KMS-11 (cell line): ENCODE measurements at regions not wholly inside any gene's neighbourhood (a gene's known extent, or its start where the extent isn't known, plus 50 kb on each side); places are given as distances from the start of the nearest gene placed in this dataset.

Source experiments
- H2AFZ ChIP-seq: fragments of 200-600 bp; sonication (generic); 2 replicates; pipeline ENCODE4 v1.6.1; 2016; ENCODE audit warnings: antibody characterized with exemption, mixed run types, low read depth
- H3K27ac ChIP-seq: fragments of 200-600 bp; sonication (generic); 2 replicates; pipeline ENCODE4 v1.6.1; 2016; ENCODE audit warnings: mild to moderate bottlenecking, mixed run types
- H3K27me3 ChIP-seq: fragments of 200-600 bp; sonication (generic); 2 replicates; pipeline ENCODE4 v1.6.1; 2017; ENCODE audit warnings: mild to moderate bottlenecking, low read depth, mixed run types, moderate library complexity; ENCODE audit not compliant: insufficient read depth
- H3K36me3 ChIP-seq: fragments of 200-600 bp; sonication (generic); 2 replicates; pipeline ENCODE4 v1.6.1; 2017; ENCODE audit warnings: mild to moderate bottlenecking, mixed run types; ENCODE audit not compliant: insufficient read depth
- H3K4me1 ChIP-seq: fragments of 200-600 bp; sonication (generic); 2 replicates; pipeline ENCODE4 v1.6.1; 2016; ENCODE audit warnings: mild to moderate bottlenecking, low read depth, mixed run types; ENCODE audit not compliant: poor library complexity, severe bottlenecking
- H3K4me2 ChIP-seq: fragments of 200-600 bp; sonication (generic); 2 replicates; pipeline ENCODE4 v1.7.0; 2016; ENCODE audit warnings: mild to moderate bottlenecking, mixed run types
- H3K4me3 ChIP-seq: fragments of 200-600 bp; sonication (generic); IDR thresholded peaks from 2 replicates; pipeline ENCODE4 v1.6.1; 2017; ENCODE audit warnings: low read depth, low read length, mixed read lengths; ENCODE audit not compliant: insufficient read depth
- H3K79me2 ChIP-seq: fragments of 200-600 bp; sonication (generic); 2 replicates; pipeline ENCODE4 v1.6.1; 2016; ENCODE audit warnings: low read depth, mixed run types; ENCODE audit not compliant: insufficient read depth
- H3K9ac ChIP-seq: fragments of 200-600 bp; sonication (generic); 2 replicates; pipeline ENCODE4 v1.6.1; 2016; ENCODE audit warnings: mild to moderate bottlenecking, mixed run types
- H4K20me1 ChIP-seq: fragments of 200-600 bp; sonication (generic); 2 replicates; pipeline ENCODE4 v1.6.1; 2016; ENCODE audit warnings: mild to moderate bottlenecking, mixed run types; ENCODE audit not compliant: insufficient read depth
- CTCF ChIP-seq: fragments of 200-600 bp; sonication (generic); conservative IDR thresholded peaks from 2 replicates; pipeline ENCODE4 v1.6.1; 2017; ENCODE audit warnings: low read depth, mild to moderate bottlenecking, antibody characterized with exemption, low read length, moderate library complexity, mixed read lengths

- Histone ChIP-seq H2AFZ (no peak overlapping the region), H3K9ac (no peak overlapping the region), H4K20me1 (no peaks in the 10 kb centered on the region), H3K4me1 (peaks cover 19% of the 10 kb centered on the region), H3K27me3 (no peaks in the 10 kb centered on the region), H3K79me2 (no peaks in the 10 kb centered on the region), H3K4me2 (no peak overlapping the region), H3K36me3 (no peaks in the 10 kb centered on the region), H3K4me3 (no peak overlapping the region), H3K27ac (no peak overlapping the region)
- TF ChIP-seq CTCF = no peak
Measured at GRCh38 chr15:46343196-46343935, 708.5 kb downstream of the SQOR start.

GRCh38 chr15:46344115-46344724 lies 709.4 kb downstream of the SQOR start:
- Histone ChIP-seq H3K4me1 (peaks cover 19% of the 10 kb centered on the region), H3K36me3 (no peaks in the 10 kb centered on the region), H3K27me3 (no peaks in the 10 kb centered on the region), H2AFZ (no peak overlapping the region), H3K79me2 (no peaks in the 10 kb centered on the region), H3K4me2 (peak overlapping the region; percentile 30; the same call in 1 of the 2 replicates), H3K4me3 (no peak overlapping the region), H3K27ac (no peak overlapping the region), H4K20me1 (no peaks in the 10 kb centered on the region), H3K9ac (no peak overlapping the region)
- no peak for TF ChIP-seq CTCF

DNA sequence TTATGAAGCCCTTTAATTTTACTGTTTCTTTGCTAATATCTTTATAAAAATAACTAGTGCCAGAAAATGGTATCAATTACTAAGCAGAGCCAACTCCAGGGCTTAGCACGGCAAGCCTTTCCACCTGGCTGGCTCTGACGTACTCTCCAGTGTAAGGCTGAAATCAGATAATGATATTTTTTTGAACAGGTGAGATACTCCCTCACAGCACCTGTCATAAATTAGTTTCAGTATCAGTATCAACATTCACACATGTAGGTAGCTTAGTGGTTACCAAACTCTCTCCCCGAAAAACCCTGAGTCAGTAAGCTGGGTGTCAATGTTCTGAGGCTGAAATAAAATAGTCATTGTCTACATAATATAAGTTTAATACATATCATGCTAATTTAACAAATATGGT lies 710.1 kb downstream of the SQOR start:
- H3K79me2 ChIP-seq = no peaks in the 10 kb centered on the region
- H3K4me3 ChIP-seq = no peak overlapping the region
- no peaks in the 10 kb centered on the region for H3K36me3 ChIP-seq
- H4K20me1 ChIP-seq = no peaks in the 10 kb centered on the region
- H3K4me2 ChIP-seq = peak overlapping the region; percentile 30; the same call in 1 of the 2 replicates
- H3K4me1 ChIP-seq = peaks cover 19% of the 10 kb centered on the region
- no peak for TF ChIP-seq CTCF
- H2AFZ ChIP-seq = no peak overlapping the region
- no peak overlapping the region for H3K27ac ChIP-seq
- H3K9ac ChIP-seq = no peak overlapping the region
- H3K27me3 ChIP-seq = no peaks in the 10 kb centered on the region

DNA sequence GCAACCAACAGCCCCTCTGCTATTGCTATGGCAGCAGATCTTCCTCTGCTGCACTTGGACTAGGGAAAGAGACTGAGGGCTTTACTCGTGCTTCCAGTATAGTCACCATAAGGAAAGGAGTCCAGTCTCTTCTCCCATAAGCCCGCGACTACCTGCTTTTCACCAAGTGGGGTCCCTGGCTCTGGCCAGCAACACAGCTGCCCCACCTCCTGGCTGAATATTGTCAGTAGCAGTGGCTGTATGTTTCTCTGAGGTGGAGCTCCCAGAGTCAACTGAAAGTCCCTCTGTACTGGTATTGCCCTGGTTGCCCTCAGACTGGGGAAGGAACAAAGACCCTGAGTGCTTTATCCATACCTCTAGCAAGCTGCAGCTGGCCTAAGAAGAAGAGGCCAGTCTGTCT lies 719.6 kb downstream of the SQOR start:
- no peak overlapping the region for H2AFZ ChIP-seq
- H3K36me3 ChIP-seq = no peaks in the 10 kb centered on the region
- no peaks in the 10 kb centered on the region for H3K27me3 ChIP-seq
- no peaks in the 10 kb centered on the region for H3K4me1 ChIP-seq
- no peaks in the 10 kb centered on the region for H3K79me2 ChIP-seq
- H3K9ac ChIP-seq = no peak overlapping the region
- H3K4me3 ChIP-seq = no peak overlapping the region
- no peaks in the 10 kb centered on the region for H4K20me1 ChIP-seq
- TF ChIP-seq CTCF = no peak
- no peak overlapping the region for H3K27ac ChIP-seq
- no peak overlapping the region for H3K4me2 ChIP-seq
